A549 (cell line): ENCODE measurements at regions not wholly inside any gene's neighbourhood (a gene's known extent, or its start where the extent isn't known, plus 50 kb on each side); places are given as distances from the start of the nearest gene placed in this dataset.

Experiments
- ATAC-seq, 2 experiments: fragments of 200-7000 bp in 1 of 2; fragments of >200 bp in 1 of 2; cut with Nextera tagmentation in 1 of 2; cut with Tn5 transposase in 1 of 2; 3 replicates each; pipeline versions ENCODE4 v1.8.0 to v1.9.1; 2018 to 2020; ENCODE audit warnings: mild to moderate bottlenecking in 1 of 2, moderate library complexity in 1 of 2
- CTCF ChIA-PET: fragments of 300-600 bp; sonication (Branson Sonifier 250); formaldehyde crosslinking; extraction: SDS; loops from one replicate; lab custom pipeline; 2021; ENCODE audit warnings: antibody characterized with exemption, inconsistent platforms; lab: Yijun Ruan, JAX
- POLR2A ChIA-PET: fragments of 350-600 bp; formaldehyde crosslinking; extraction: SDS; loops from one replicate; lab custom pipeline; 2021; ENCODE audit warnings: antibody characterized with exemption, inconsistent platforms; lab: Yijun Ruan, JAX
- DNase-seq, 2 experiments: peaks; one replicate each; pipeline versions ENCODE4 v3.0.0 to v3.0.0-alpha.2; 2011 to 2016; ENCODE audit warnings: low read depth in 1 of 2, low spot score in 1 of 2
- FAIRE-seq: peaks from 2 replicates; lab custom pipeline; 2011; peaks lifted over from hg19 to GRCh38; lab: Jason Lieb, UNC
- H3K27ac ChIP-seq, 2 experiments: fragments of >200 bp; sonication (Bioruptor Twin); formaldehyde crosslinking; 3 replicates each; pipeline ENCODE4 v1.5.1; 2016 to 2017
- H3K4me1 ChIP-seq: fragments of >200 bp; sonication (Bioruptor Twin); formaldehyde crosslinking; 3 replicates; pipeline ENCODE4 v1.6.1; 2016
- H3K4me2 ChIP-seq: fragments of >200 bp; sonication (Bioruptor Twin); formaldehyde crosslinking; 3 replicates; pipeline ENCODE4 v1.6.1; 2016
- H3K4me3 ChIP-seq: fragments of >200 bp; sonication (Bioruptor Twin); formaldehyde crosslinking; 3 replicates; pipeline ENCODE4 v1.5.1; 2016
- H3K9me3 ChIP-seq: fragments of >200 bp; sonication (Bioruptor Twin); formaldehyde crosslinking; 3 replicates; pipeline ENCODE4 v1.6.1; 2016
- BHLHE40 ChIP-seq: IDR thresholded peaks from 2 replicates; pipeline ENCODE4 v1.6.1; 2012; ENCODE audit warnings: low read depth, low read length, inconsistent platforms
- CHD4 ChIP-seq: fragments of 200-600 bp; sonication (generic); IDR thresholded peaks from 2 replicates; pipeline ENCODE4 v1.6.1; 2016; ENCODE audit warnings: antibody characterized with exemption, mild to moderate bottlenecking, borderline replicate concordance
- EHMT2 ChIP-seq: fragments of 200-600 bp; sonication (generic); IDR thresholded peaks from 2 replicates; pipeline ENCODE4 v1.6.1; 2016; ENCODE audit warnings: antibody characterized with exemption, low read depth, mild to moderate bottlenecking, moderate library complexity
- FOSB ChIP-seq: fragments of 250-450 bp; sonication (Bioruptor Pico); IDR thresholded peaks from 2 replicates; pipeline ENCODE4 v1.5.0; 2020; ENCODE audit warnings: mild to moderate bottlenecking, moderate library complexity
- FOSL2 ChIP-seq, 2 experiments: fragments of 450-650 bp in 1 of 2; fragments of >200 bp in 1 of 2; sonication (Bioruptor Twin) in 1 of 2; formaldehyde crosslinking; IDR thresholded peaks; 2 replicates each; pipeline versions ENCODE4 v1.5.0 to v1.6.1; 2016 to 2020; ENCODE audit warnings: mild to moderate bottlenecking in 1 of 2, moderate library complexity in 1 of 2
- HDAC2 ChIP-seq: fragments of 200-600 bp; sonication (generic); IDR thresholded peaks from 2 replicates; pipeline ENCODE4 v1.6.1; 2016
- HEYL ChIP-seq: fragments of 250-450 bp; sonication (Bioruptor Pico); IDR thresholded peaks from 2 replicates; pipeline ENCODE4 v1.8.0; 2021; ENCODE audit warnings: mild to moderate bottlenecking, moderate library complexity
- HOXA7 ChIP-seq: fragments of 250-450 bp; sonication (Bioruptor Pico); IDR thresholded peaks from 2 replicates; pipeline ENCODE4 v1.5.0; 2020; ENCODE audit warnings: mild to moderate bottlenecking, moderate library complexity
- HOXB5 ChIP-seq: fragments of 250-450 bp; sonication (Bioruptor Pico); IDR thresholded peaks from 2 replicates; pipeline ENCODE4 v1.5.0; 2020; ENCODE audit warnings: mild to moderate bottlenecking, moderate library complexity
- KDM5A ChIP-seq: fragments of 200-600 bp; sonication (generic); IDR thresholded peaks from 2 replicates; pipeline ENCODE4 v1.6.1; 2016; ENCODE audit warnings: antibody characterized with exemption, mild to moderate bottlenecking
- MAZ ChIP-seq: fragments of 150-350 bp; IDR thresholded peaks from 2 replicates; pipeline ENCODE4 v1.6.1; 2014; ENCODE audit warnings: antibody characterized with exemption, low read depth, low read length, borderline replicate concordance
- MYC ChIP-seq: IDR thresholded peaks from 2 replicates; pipeline ENCODE4 v1.6.1; 2012; ENCODE audit warnings: mild to moderate bottlenecking, inconsistent platforms, low read length, improper control_type of control experiment, borderline replicate concordance
- PHF8 ChIP-seq: fragments of 200-600 bp; sonication (generic); IDR thresholded peaks from 2 replicates; pipeline ENCODE4 v1.6.1; 2016; ENCODE audit warnings: low read depth, mild to moderate bottlenecking, antibody characterized with exemption, moderate library complexity, borderline replicate concordance
- POLR2AphosphoS2 ChIP-seq: conservative IDR thresholded peaks from 2 replicates; pipeline ENCODE4 v1.6.1; 2012; ENCODE audit warnings: low read length, improper control_type of control experiment, inconsistent platforms
- RCOR1 ChIP-seq: fragments of 150-350 bp; IDR thresholded peaks from 2 replicates; pipeline ENCODE4 v1.6.1; 2014; ENCODE audit warnings: antibody characterized with exemption, low read length, low read depth
- SREBF2 ChIP-seq: fragments of 450-650 bp; IDR thresholded peaks from 2 replicates; pipeline ENCODE4 v1.6.1; 2014; ENCODE audit warnings: mild to moderate bottlenecking, moderate library complexity
- ZFP36 ChIP-seq: fragments of 450-650 bp; IDR thresholded peaks from 2 replicates; pipeline ENCODE4 v1.6.1; 2014; ENCODE audit warnings: borderline replicate concordance; ENCODE audit not compliant: partially characterized antibody
- ZNF302 ChIP-seq: fragments of 250-450 bp; sonication (Bioruptor Pico); IDR thresholded peaks from 2 replicates; pipeline ENCODE4 v1.9.0; 2021; ENCODE audit warnings: inconsistent platforms, mild to moderate bottlenecking, moderate library complexity
- WGBS: methylation state at CpG from one replicate; pipeline ENCODE4 v1.1.6; 2017; ENCODE audit errors: missing lambda C conversion rate; 5-methylcytosine and 5-hydroxymethylcytosine counted together
- TF ChIP-seq, protein P1 (sequence below): IDR thresholded peaks from 2 replicates; pipeline ENCODE4 v1.6.1; 2012
- TF ChIP-seq, protein P2 (sequence below): IDR thresholded peaks from 2 replicates; pipeline ENCODE4 v1.6.1; 2012; ENCODE audit warnings: low read depth, borderline replicate concordance
- TF ChIP-seq, protein P3 (sequence below): fragments of 450-650 bp; IDR thresholded peaks from 2 replicates; pipeline ENCODE4 v1.6.1; 2014; ENCODE audit warnings: antibody characterized with exemption
- TF ChIP-seq, protein P4 (sequence below): fragments of 200-600 bp; sonication (generic); IDR thresholded peaks from 2 replicates; pipeline ENCODE4 v1.6.1; 2016; ENCODE audit warnings: antibody characterized with exemption, mild to moderate bottlenecking, moderate library complexity
- TF ChIP-seq, protein P5 (sequence below): fragments of 250-450 bp; sonication (Bioruptor Pico); IDR thresholded peaks from 2 replicates; pipeline ENCODE4 v1.5.0; 2021; ENCODE audit warnings: mild to moderate bottlenecking, moderate library complexity, borderline replicate concordance
- TF ChIP-seq, protein P6 (sequence below): fragments of >200 bp; sonication (Bioruptor Twin); formaldehyde crosslinking; IDR thresholded peaks from 3 replicates; pipeline ENCODE4 v1.5.1; 2016
- TF ChIP-seq, protein P7 (sequence below): fragments of >200 bp; sonication (Bioruptor Twin); formaldehyde crosslinking; IDR thresholded peaks from 2 replicates; pipeline ENCODE4 v1.6.1; 2016

DNA sequence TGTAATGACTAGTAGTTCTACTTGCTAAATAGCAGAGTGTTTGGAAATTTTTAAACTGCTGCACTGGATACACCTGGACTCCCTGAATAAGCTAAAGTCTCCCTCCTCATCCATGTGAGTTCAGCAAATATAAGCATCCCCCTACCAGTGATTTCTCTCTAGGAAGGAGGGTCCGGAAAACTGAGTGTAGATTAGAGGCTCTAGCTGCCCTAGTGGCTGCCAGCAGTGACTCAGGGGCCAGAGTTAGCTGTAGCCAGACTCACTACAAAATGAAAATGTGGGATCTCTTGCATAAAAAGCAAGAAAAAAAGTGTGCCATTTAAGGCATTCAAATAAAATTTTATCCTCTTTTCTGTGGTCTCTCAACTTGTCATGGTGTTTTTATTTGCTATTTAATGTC lies 485.0 kb upstream of the ATP11B start:
- WGBS: 44% methylated on average over 1 of the region's 1 CpG
- H3K4me1 ChIP-seq: no peaks in the 10 kb centered on the region
- TF ChIP-seq FOSL2 (IDR thresholded peaks at IDR 0.05) (no peak), FOSL2 (CRISPR knock-in tag; IDR thresholded peaks at IDR 0.05) (no peak), HDAC2 (no peak), HOXB5 (CRISPR knock-in tag) (no peak), ZFP36 (no peak)
- TF ChIP-seq, protein P1, sequence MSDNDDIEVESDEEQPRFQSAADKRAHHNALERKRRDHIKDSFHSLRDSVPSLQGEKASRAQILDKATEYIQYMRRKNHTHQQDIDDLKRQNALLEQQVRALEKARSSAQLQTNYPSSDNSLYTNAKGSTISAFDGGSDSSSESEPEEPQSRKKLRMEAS: no peak
- TF ChIP-seq, all 56 proteins: peak for 0
- DNase-seq (no peak), FAIRE-seq (no peak), ATAC-seq (no peak)
- no peaks in the 10 kb centered on the region for H3K9me3 ChIP-seq
- no peak overlapping the region for H3K4me2 ChIP-seq
- no peak overlapping the region for H3K27ac ChIP-seq
- CTCF ChIA-PET: no interaction called here
- POLR2A ChIA-PET: no interaction called here
- H3K4me3 ChIP-seq: no peak overlapping the region

DNA sequence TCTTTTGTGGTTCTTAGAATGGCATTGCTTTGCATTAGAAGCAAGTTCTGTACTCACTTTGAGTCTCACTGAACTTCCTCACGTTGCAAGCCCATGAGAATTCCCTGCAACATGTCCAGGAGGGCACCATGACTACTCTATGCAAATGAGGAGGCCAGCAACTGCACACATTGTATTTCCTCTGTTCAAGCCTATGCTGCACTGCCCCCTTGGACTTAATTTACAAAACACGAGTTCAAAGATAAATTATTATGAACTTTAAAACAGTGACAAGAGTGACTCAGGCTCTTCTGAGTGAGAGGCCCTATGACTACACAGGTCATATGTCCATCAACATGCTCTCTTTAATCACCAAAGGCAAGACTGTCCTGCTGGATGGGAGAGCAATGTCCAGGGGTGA lies 484.2 kb upstream of the ATP11B start:
- no peak overlapping the region for H3K4me3 ChIP-seq
- H3K4me2 ChIP-seq: no peak overlapping the region
- H3K27ac ChIP-seq: no peak overlapping the region
- DNase-seq (no peak), ATAC-seq (no peak)
- POLR2A ChIA-PET: no interaction called here
- 5% methylated on average over 2 of the region's 2 CpGs for WGBS
- no peaks in the 10 kb centered on the region for H3K9me3 ChIP-seq
- TF ChIP-seq FOSB (CRISPR knock-in tag) (no peak), RCOR1 (no peak), BHLHE40 (no peak), POLR2AphosphoS2 (no peak), HOXA7 (CRISPR knock-in tag) (no peak), CHD4 (no peak), FOSL2 (IDR thresholded peaks at IDR 0.05) (no peak), FOSL2 (CRISPR knock-in tag; IDR thresholded peaks at IDR 0.05) (no peak)
- TF ChIP-seq, all 56 proteins: peak for 0
- no peak for FAIRE-seq
- CTCF ChIA-PET: no interaction called here
- no peaks in the 10 kb centered on the region for H3K4me1 ChIP-seq

DNA sequence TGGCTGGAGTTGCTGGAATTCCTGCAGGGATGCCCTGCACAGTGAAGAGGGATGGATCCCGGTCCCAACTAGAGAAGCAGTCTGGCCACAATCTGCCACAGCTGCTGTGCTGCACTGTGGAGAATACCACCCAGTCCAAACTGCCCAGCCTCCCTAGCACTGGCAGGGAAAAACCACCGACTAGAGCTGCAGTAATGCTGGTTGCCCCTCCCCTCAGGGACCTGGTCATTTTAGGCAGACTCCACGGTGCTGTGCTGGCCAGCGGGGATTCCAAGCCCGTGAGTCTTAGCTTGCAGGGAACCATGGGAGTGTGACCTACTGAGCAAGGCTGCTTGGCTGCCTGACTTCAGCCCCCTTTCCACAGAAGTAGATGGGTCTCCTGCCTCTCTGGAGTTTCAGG lies 478.0 kb upstream of the ATP11B start:
- POLR2A ChIA-PET: no interaction called here
- Histone ChIP-seq H3K4me1 (no peaks in the 10 kb centered on the region), H3K9me3 (no peaks in the 10 kb centered on the region), H3K4me3 (no peak overlapping the region), H3K27ac (no peak overlapping the region), H3K4me2 (no peak overlapping the region)
- CTCF ChIA-PET: no interaction called here
- WGBS: 45% methylated on average over 3 of the region's 5 CpGs
- ATAC-seq (no peak), DNase-seq (no peak), FAIRE-seq (no peak)
- TF ChIP-seq FOSL2 (IDR thresholded peaks at IDR 0.05) (no peak), FOSL2 (CRISPR knock-in tag; IDR thresholded peaks at IDR 0.05) (no peak), KDM5A (no peak), PHF8 (no peak), HEYL (CRISPR knock-in tag) (no peak), HDAC2 (no peak), SREBF2 (no peak), MYC (no peak), EHMT2 (no peak), ZNF302 (CRISPR knock-in tag) (no peak), MAZ (no peak), BHLHE40 (no peak)
- TF ChIP-seq, protein P2, sequence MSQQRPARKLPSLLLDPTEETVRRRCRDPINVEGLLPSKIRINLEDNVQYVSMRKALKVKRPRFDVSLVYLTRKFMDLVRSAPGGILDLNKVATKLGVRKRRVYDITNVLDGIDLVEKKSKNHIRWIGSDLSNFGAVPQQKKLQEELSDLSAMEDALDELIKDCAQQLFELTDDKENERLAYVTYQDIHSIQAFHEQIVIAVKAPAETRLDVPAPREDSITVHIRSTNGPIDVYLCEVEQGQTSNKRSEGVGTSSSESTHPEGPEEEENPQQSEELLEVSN: no peak
- TF ChIP-seq, protein P3, sequence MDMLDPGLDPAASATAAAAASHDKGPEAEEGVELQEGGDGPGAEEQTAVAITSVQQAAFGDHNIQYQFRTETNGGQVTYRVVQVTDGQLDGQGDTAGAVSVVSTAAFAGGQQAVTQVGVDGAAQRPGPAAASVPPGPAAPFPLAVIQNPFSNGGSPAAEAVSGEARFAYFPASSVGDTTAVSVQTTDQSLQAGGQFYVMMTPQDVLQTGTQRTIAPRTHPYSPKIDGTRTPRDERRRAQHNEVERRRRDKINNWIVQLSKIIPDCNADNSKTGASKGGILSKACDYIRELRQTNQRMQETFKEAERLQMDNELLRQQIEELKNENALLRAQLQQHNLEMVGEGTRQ: no peak
- TF ChIP-seq, protein P4, sequence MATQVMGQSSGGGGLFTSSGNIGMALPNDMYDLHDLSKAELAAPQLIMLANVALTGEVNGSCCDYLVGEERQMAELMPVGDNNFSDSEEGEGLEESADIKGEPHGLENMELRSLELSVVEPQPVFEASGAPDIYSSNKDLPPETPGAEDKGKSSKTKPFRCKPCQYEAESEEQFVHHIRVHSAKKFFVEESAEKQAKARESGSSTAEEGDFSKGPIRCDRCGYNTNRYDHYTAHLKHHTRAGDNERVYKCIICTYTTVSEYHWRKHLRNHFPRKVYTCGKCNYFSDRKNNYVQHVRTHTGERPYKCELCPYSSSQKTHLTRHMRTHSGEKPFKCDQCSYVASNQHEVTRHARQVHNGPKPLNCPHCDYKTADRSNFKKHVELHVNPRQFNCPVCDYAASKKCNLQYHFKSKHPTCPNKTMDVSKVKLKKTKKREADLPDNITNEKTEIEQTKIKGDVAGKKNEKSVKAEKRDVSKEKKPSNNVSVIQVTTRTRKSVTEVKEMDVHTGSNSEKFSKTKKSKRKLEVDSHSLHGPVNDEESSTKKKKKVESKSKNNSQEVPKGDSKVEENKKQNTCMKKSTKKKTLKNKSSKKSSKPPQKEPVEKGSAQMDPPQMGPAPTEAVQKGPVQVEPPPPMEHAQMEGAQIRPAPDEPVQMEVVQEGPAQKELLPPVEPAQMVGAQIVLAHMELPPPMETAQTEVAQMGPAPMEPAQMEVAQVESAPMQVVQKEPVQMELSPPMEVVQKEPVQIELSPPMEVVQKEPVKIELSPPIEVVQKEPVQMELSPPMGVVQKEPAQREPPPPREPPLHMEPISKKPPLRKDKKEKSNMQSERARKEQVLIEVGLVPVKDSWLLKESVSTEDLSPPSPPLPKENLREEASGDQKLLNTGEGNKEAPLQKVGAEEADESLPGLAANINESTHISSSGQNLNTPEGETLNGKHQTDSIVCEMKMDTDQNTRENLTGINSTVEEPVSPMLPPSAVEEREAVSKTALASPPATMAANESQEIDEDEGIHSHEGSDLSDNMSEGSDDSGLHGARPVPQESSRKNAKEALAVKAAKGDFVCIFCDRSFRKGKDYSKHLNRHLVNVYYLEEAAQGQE: no peak
- TF ChIP-seq, protein P5, sequence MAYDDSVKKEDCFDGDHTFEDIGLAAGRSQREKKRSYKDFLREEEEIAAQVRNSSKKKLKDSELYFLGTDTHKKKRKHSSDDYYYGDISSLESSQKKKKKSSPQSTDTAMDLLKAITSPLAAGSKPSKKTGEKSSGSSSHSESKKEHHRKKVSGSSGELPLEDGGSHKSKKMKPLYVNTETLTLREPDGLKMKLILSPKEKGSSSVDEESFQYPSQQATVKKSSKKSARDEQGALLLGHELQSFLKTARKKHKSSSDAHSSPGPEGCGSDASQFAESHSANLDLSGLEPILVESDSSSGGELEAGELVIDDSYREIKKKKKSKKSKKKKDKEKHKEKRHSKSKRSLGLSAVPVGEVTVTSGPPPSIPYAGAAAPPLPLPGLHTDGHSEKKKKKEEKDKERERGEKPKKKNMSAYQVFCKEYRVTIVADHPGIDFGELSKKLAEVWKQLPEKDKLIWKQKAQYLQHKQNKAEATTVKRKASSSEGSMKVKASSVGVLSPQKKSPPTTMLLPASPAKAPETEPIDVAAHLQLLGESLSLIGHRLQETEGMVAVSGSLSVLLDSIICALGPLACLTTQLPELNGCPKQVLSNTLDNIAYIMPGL (CRISPR knock-in tag): no peak
- TF ChIP-seq, protein P6, sequence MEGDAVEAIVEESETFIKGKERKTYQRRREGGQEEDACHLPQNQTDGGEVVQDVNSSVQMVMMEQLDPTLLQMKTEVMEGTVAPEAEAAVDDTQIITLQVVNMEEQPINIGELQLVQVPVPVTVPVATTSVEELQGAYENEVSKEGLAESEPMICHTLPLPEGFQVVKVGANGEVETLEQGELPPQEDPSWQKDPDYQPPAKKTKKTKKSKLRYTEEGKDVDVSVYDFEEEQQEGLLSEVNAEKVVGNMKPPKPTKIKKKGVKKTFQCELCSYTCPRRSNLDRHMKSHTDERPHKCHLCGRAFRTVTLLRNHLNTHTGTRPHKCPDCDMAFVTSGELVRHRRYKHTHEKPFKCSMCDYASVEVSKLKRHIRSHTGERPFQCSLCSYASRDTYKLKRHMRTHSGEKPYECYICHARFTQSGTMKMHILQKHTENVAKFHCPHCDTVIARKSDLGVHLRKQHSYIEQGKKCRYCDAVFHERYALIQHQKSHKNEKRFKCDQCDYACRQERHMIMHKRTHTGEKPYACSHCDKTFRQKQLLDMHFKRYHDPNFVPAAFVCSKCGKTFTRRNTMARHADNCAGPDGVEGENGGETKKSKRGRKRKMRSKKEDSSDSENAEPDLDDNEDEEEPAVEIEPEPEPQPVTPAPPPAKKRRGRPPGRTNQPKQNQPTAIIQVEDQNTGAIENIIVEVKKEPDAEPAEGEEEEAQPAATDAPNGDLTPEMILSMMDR: no peak
- TF ChIP-seq, protein P7, sequence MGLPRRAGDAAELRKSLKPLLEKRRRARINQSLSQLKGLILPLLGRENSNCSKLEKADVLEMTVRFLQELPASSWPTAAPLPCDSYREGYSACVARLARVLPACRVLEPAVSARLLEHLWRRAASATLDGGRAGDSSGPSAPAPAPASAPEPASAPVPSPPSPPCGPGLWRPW: no peak
